HCT116 (cell line): ENCODE measurements at regions not wholly inside any gene's neighbourhood (a gene's known extent, or its start where the extent isn't known, plus 50 kb on each side); places are given as distances from the start of the nearest gene placed in this dataset.

Source experiments
- ATAC-seq: fragments of 200-7000 bp; cut with Tn5 transposase; 2 replicates; pipeline ENCODE4 v1.9.1; 2020; ENCODE audit warnings: mild to moderate bottlenecking, moderate library complexity
- BruUV-seq: library from RNA; stranded (reverse); fragments of 400-500 nt; replicated peaks from 2 replicates; lab custom pipeline; 2021; lab: Mats Ljungman, UMichigan
- CTCF ChIA-PET: fragments of 300-600 bp; sonication (Branson Sonifier 250); formaldehyde crosslinking; loops from one replicate; lab custom pipeline; 2021; ENCODE audit warnings: antibody characterized with exemption; lab: Charles Lee
- POLR2A ChIA-PET: fragments of 300-600, 350-600 bp; sonication (Branson Sonifier 250); formaldehyde crosslinking; loops from one replicate; lab custom pipeline; 2021; ENCODE audit warnings: antibody characterized with exemption; lab: Charles Lee
- RAD21 ChIA-PET, 2 experiments: fragments of 300-600 bp; sonication (Branson Sonifier 250); formaldehyde crosslinking; loops; one replicate each; lab custom pipeline; 2023; ENCODE audit warnings: low total read pairs in 2 of 2; ENCODE audit not compliant: uncharacterized antibody in 2 of 2, unreplicated experiment in 2 of 2, low non-redundant PET in 1 of 2; lab: Charles Lee
- DNase-seq: peaks from one replicate; pipeline ENCODE4 v3.0.0-alpha.2; 2010; ENCODE audit warnings: low read depth, low spot score
- H2AFZ ChIP-seq: fragments of 200-600 bp; shearing (Covaris generic), sonication (generic); 2 replicates; pipeline ENCODE4 v1.6.1; 2017; ENCODE audit warnings: low read depth, mixed run types, mixed read lengths, antibody characterized with exemption, low read length; ENCODE audit not compliant: poor library complexity, severe bottlenecking
- H3K27ac ChIP-seq: 2 replicates; pipeline ENCODE4 v1.5.1; 2012; ENCODE audit warnings: low read depth, low read length
- H3K27me3 ChIP-seq: fragments of 200-600 bp; sonication (generic); 2 replicates; pipeline ENCODE4 v1.6.1; 2016; ENCODE audit warnings: mixed run types, low read length, mixed read lengths; ENCODE audit not compliant: insufficient read depth
- H3K36me3 ChIP-seq, 2 experiments: fragments of 200-500 bp in 1 of 2; fragments of 200-600 bp in 1 of 2; sonication (Bioruptor generic) in 1 of 2; sonication (generic) in 1 of 2; 2 replicates each; pipeline versions ENCODE4 v1.5.1 to v1.6.1; 2014 to 2016; ENCODE audit warnings: low read length in 2 of 2, inconsistent platforms in 1 of 2, mixed read lengths in 1 of 2, mixed run types in 1 of 2; ENCODE audit not compliant: insufficient read depth in 2 of 2, control insufficient read depth in 1 of 2
- H3K4me1 ChIP-seq, 2 experiments: fragments of 200-600 bp in 1 of 2; sonication (generic) in 1 of 2; 2 replicates each; pipeline versions ENCODE4 v1.5.1 to v1.6.1; 2012 to 2017; ENCODE audit warnings: low read length in 2 of 2, inconsistent platforms in 1 of 2, mild to moderate bottlenecking in 1 of 2, mixed read lengths in 1 of 2, mixed run types in 1 of 2, moderate library complexity in 1 of 2; ENCODE audit not compliant: insufficient read depth in 2 of 2, control insufficient read depth in 1 of 2
- H3K4me2 ChIP-seq: fragments of 200-600 bp; sonication (generic); 2 replicates; pipeline ENCODE4 v1.6.1; 2017; ENCODE audit warnings: mixed run types, low read length, mixed read lengths
- H3K4me3 ChIP-seq, 2 experiments: fragments of 200-600 bp in 1 of 2; sonication (generic) in 1 of 2; replicated peaks in 1 of 2; 2 replicates each; pipeline ENCODE4 v1.5.1; 2011 to 2016; ENCODE audit warnings: low read length in 2 of 2, control low read depth in 1 of 2, low read depth in 1 of 2, mild to moderate bottlenecking in 1 of 2, mixed read lengths in 1 of 2, mixed run types in 1 of 2
- H3K79me2 ChIP-seq: fragments of 200-600 bp; sonication (generic); 2 replicates; pipeline ENCODE4 v1.6.1; 2017; ENCODE audit warnings: mild to moderate bottlenecking, mixed run types, low read length, moderate library complexity, mixed read lengths; ENCODE audit not compliant: insufficient read depth
- H3K9ac ChIP-seq: fragments of 200-600 bp; sonication (generic); 2 replicates; pipeline ENCODE4 v1.6.1; 2016; ENCODE audit warnings: low read length, mixed read lengths
- H3K9me2 ChIP-seq: fragments of 200-600 bp; sonication (generic), shearing (Covaris generic); 2 replicates; pipeline ENCODE4 v1.6.1; 2017; ENCODE audit warnings: mixed run types, mild to moderate bottlenecking, moderate library complexity; ENCODE audit not compliant: insufficient read depth
- H3K9me3 ChIP-seq, 2 experiments: fragments of 200-500 bp in 1 of 2; fragments of 200-600 bp in 1 of 2; sonication (Bioruptor generic) in 1 of 2; sonication (generic) in 1 of 2; 2 replicates each; pipeline ENCODE4 v1.6.1; 2014 to 2017; ENCODE audit warnings: low read length in 2 of 2, mixed read lengths in 2 of 2, inconsistent platforms in 1 of 2, low read depth in 1 of 2, mild to moderate bottlenecking in 1 of 2, mixed run types in 1 of 2, moderate library complexity in 1 of 2; ENCODE audit not compliant: control insufficient read depth in 1 of 2, insufficient read depth in 1 of 2
- H4K20me1 ChIP-seq: fragments of 200-600 bp; sonication (generic), shearing (Covaris generic); 2 replicates; pipeline ENCODE4 v1.6.1; 2017; ENCODE audit warnings: mixed run types, mild to moderate bottlenecking, moderate library complexity; ENCODE audit not compliant: insufficient read depth
- EGR1 ChIP-seq: IDR thresholded peaks from 2 replicates; pipeline ENCODE4 v1.6.1; 2012; ENCODE audit warnings: low read depth
- ELF1 ChIP-seq: IDR thresholded peaks from 2 replicates; pipeline ENCODE4 v1.6.1; 2012; ENCODE audit warnings: low read depth, borderline replicate concordance
- EZH2 ChIP-seq: fragments of 200-600 bp; sonication (generic); IDR thresholded peaks from 2 replicates; pipeline ENCODE4 v1.6.1; 2017; ENCODE audit warnings: antibody characterized with exemption, mixed run types
- EZH2phosphoT487 ChIP-seq: fragments of 200-600 bp; IDR thresholded peaks from 2 replicates; pipeline ENCODE4 v1.6.1; 2018; ENCODE audit warnings: antibody characterized with exemption, borderline replicate concordance
- FOSL1 ChIP-seq: IDR thresholded peaks from 2 replicates; pipeline ENCODE4 v1.6.1; 2012; ENCODE audit warnings: low read depth
- POLR2A ChIP-seq: IDR thresholded peaks from 2 replicates; pipeline ENCODE4 v1.7.0; 2011; ENCODE audit warnings: borderline replicate concordance; ENCODE audit not compliant: insufficient read depth, insufficient read length; ENCODE audit errors: extremely low read depth
- SP1 ChIP-seq: IDR thresholded peaks from 2 replicates; pipeline ENCODE4 v1.6.1; 2012; ENCODE audit warnings: low read depth
- SRF ChIP-seq: IDR thresholded peaks from 2 replicates; pipeline ENCODE4 v1.6.1; 2012; ENCODE audit warnings: low read depth
- YY1 ChIP-seq: IDR thresholded peaks from 2 replicates; pipeline ENCODE4 v1.6.1; 2011; ENCODE audit warnings: low read length, low read depth, moderate library complexity, mild to moderate bottlenecking; ENCODE audit not compliant: insufficient replicate concordance; ENCODE audit errors: extremely low read depth
- ZFX ChIP-seq: fragments of 450-650 bp; IDR thresholded peaks from 2 replicates; pipeline ENCODE4 v1.6.1; 2017
- ZNF274 ChIP-seq: fragments of 200-500 bp; sonication (Bioruptor generic); IDR thresholded peaks from 2 replicates; pipeline ENCODE4 v1.6.1; 2014; ENCODE audit warnings: mild to moderate bottlenecking, low read depth, low read length, inconsistent platforms
- intact Hi-C: fragments of 100-400 bp; cut with micrococcal nuclease; formaldehyde crosslinking; loops from 2 replicates; pipeline ENCODE4 v1.10.0; 2022
- TF ChIP-seq, protein P1 (sequence below): IDR thresholded peaks from 2 replicates; pipeline ENCODE4 v1.6.1; 2012
- TF ChIP-seq, protein P2 (sequence below): IDR thresholded peaks from 2 replicates; pipeline ENCODE4 v1.6.1; 2011; ENCODE audit warnings: mild to moderate bottlenecking, low read length, moderate library complexity; ENCODE audit not compliant: insufficient replicate concordance; ENCODE audit errors: extremely low read depth
- TF ChIP-seq, protein P3 (sequence below): IDR thresholded peaks from 2 replicates; pipeline ENCODE4 v1.6.1; 2012

DNA sequence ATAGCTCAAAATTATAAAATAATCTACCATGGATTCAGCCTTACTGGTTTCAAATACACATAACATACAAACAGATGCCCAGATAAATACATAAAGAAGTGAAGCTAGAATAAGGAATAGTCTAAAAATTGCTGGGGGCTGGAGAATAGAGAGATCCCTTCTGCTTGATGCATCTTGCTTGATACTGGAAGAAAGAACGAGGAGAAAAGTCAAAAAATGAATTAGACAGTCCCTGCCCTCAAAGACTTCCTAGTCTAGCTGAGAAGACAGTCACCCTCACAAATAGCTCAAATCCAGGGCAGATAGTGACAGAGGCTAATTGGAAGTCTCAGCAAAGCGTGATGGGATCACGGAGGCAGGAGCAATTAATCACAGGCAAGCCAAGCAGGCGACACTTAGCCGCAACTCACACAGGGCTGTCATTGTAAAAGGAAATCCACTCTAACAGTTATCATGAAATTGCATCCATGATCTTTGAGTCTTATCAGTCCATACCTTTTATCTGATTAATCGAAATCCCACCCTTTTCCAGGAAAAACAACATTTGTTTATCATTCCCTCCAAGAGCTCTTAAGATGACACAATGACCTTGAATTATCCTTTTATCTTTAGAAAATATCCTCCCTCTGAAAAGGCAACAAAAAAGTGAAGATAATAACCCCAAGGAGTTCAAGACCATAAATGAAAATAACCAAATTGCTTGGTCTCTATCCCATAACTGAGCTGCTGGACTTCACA is 59.7 kb upstream of the TIAM1 start:
- no peaks in the 10 kb centered on the region for H3K79me2 ChIP-seq
- no peak overlapping the region for H3K9ac ChIP-seq
- ATAC-seq (no peak), DNase-seq (no peak)
- H4K20me1 ChIP-seq = no peaks in the 10 kb centered on the region
- no peaks in the 10 kb centered on the region for H3K27me3 ChIP-seq
- H3K4me1 ChIP-seq = peaks cover 6 to 9% of the 10 kb centered on the region in 2 experiments; a peak in 3 of 4 replicates
- H3K4me3 ChIP-seq = no peak overlapping the region
- no peaks in the 10 kb centered on the region for H3K9me3 ChIP-seq
- POLR2A ChIA-PET = interaction anchor here (1.2 kb wide), 1 partner anchor 12 kb away, joined by 4 read pairs; no protein-coding TSS in a partner anchor
- no peaks in the 10 kb centered on the region for H3K9me2 ChIP-seq
- H3K27ac ChIP-seq = no peak overlapping the region
- H3K4me2 ChIP-seq = no peak overlapping the region
- no peaks in the 10 kb centered on the region for H3K36me3 ChIP-seq
- CTCF ChIA-PET = interaction anchor here (0.8 kb wide), 1 partner anchor 56 kb away, joined by 3 read pairs; no protein-coding TSS in a partner anchor
- intact Hi-C loops = no loop called here
- TF ChIP-seq ELF1 (no peak), SP1 (no peak), EGR1 (no peak), SRF (no peak), EZH2 (no peak), ZFX (no peak), YY1 (no peak), POLR2A (no peak), EZH2phosphoT487 (no peak), FOSL1 (no peak), ZNF274 (no peak)
- TF ChIP-seq, protein P1, sequence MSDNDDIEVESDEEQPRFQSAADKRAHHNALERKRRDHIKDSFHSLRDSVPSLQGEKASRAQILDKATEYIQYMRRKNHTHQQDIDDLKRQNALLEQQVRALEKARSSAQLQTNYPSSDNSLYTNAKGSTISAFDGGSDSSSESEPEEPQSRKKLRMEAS = no peak
- TF ChIP-seq, protein P2, sequence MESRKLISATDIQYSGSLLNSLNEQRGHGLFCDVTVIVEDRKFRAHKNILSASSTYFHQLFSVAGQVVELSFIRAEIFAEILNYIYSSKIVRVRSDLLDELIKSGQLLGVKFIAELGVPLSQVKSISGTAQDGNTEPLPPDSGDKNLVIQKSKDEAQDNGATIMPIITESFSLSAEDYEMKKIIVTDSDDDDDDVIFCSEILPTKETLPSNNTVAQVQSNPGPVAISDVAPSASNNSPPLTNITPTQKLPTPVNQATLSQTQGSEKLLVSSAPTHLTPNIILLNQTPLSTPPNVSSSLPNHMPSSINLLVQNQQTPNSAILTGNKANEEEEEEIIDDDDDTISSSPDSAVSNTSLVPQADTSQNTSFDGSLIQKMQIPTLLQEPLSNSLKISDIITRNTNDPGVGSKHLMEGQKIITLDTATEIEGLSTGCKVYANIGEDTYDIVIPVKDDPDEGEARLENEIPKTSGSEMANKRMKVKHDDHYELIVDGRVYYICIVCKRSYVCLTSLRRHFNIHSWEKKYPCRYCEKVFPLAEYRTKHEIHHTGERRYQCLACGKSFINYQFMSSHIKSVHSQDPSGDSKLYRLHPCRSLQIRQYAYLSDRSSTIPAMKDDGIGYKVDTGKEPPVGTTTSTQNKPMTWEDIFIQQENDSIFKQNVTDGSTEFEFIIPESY = no peak
- TF ChIP-seq, protein P3, sequence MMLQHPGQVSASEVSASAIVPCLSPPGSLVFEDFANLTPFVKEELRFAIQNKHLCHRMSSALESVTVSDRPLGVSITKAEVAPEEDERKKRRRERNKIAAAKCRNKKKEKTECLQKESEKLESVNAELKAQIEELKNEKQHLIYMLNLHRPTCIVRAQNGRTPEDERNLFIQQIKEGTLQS = no peak
- RAD21 ChIA-PET = no interaction called here
- H2AFZ ChIP-seq = no peak overlapping the region
- no TSS peak for BruUV-seq
